Endothelial cell of umbilical vein (primary cell): ENCODE measurements at regions not wholly inside any gene's neighbourhood (a gene's known extent, or its start where the extent isn't known, plus 50 kb on each side); places are given as distances from the start of the nearest gene placed in this dataset.
"Not testable (repeated sequence)": the region's sequence is repeated elsewhere in the genome, so short reads cannot be mapped to it uniquely, and the experiment has no call there.

Experiments
- BruUV-seq: library from RNA; stranded (reverse); fragments of 400-500 nt; replicated peaks from 2 replicates; lab custom pipeline; 2021; lab: Mats Ljungman, UMichigan
- CTCF ChIA-PET: fragments of 300-600, 350-600 bp; sonication (Branson Sonifier 250); formaldehyde crosslinking; loops from one replicate; lab custom pipeline; 2021; ENCODE audit warnings: antibody characterized with exemption, inconsistent platforms; lab: Charles Lee
- POLR2A ChIA-PET: fragments of 300-600, 350-600 bp; sonication (Branson Sonifier 250); formaldehyde crosslinking; loops from one replicate; lab custom pipeline; 2021; ENCODE audit warnings: antibody characterized with exemption, inconsistent platforms; lab: Charles Lee
- DNase-seq: peaks from one replicate; pipeline ENCODE4 v3.0.0-alpha.2; 2011; ENCODE audit warnings: low read depth, low spot score
- FAIRE-seq: peaks from 2 replicates; lab custom pipeline; 2011; peaks lifted over from hg19 to GRCh38; lab: Jason Lieb, UNC
- H2AFZ ChIP-seq: 2 replicates; pipeline ENCODE4 v1.6.0; 2012; ENCODE audit warnings: low read depth, low read length, control low read depth, inconsistent platforms
- H3K27ac ChIP-seq: 2 replicates; pipeline ENCODE4 v1.5.1; 2011; ENCODE audit warnings: low read depth, mild to moderate bottlenecking, control low read depth, low read length, moderate library complexity; ENCODE audit not compliant: insufficient read depth
- H3K27me3 ChIP-seq, 2 experiments: 2 replicates each; pipeline versions ENCODE4 v1.6.0 to v1.6.1; 2011; ENCODE audit warnings: low read length in 2 of 2, mixed read lengths in 1 of 2; ENCODE audit not compliant: control insufficient read depth in 2 of 2, insufficient read depth in 2 of 2
- H3K36me3 ChIP-seq, 2 experiments: 2 replicates in 1 of 2; 3 replicates in 1 of 2; pipeline ENCODE4 v1.5.1; 2011; ENCODE audit warnings: low read length in 2 of 2, mild to moderate bottlenecking in 1 of 2, moderate library complexity in 1 of 2; ENCODE audit not compliant: control insufficient read depth in 2 of 2, insufficient read depth in 2 of 2; ENCODE audit errors: extremely low read depth in 1 of 2
- H3K4me1 ChIP-seq: 3 replicates; pipeline ENCODE4 v1.5.1; 2011; ENCODE audit warnings: mild to moderate bottlenecking, low read length; ENCODE audit not compliant: control insufficient read depth, insufficient read depth; ENCODE audit errors: extremely low read depth
- H3K4me2 ChIP-seq: 2 replicates; pipeline ENCODE4 v1.6.1; 2011; ENCODE audit warnings: low read length, control low read depth, mixed read lengths; ENCODE audit not compliant: insufficient read depth
- H3K4me3 ChIP-seq, 3 experiments: fragments of 200-600 bp in 1 of 3; sonication (generic), shearing (Covaris generic) in 1 of 3; replicated peaks in 1 of 3; 2 replicates each; pipeline ENCODE4 v1.5.1; 2011 to 2016; ENCODE audit warnings: control low read depth in 3 of 3, low read length in 3 of 3, mild to moderate bottlenecking in 2 of 3, inconsistent platforms in 1 of 3, low read depth in 1 of 3, moderate library complexity in 1 of 3; ENCODE audit not compliant: insufficient read depth in 1 of 3
- H3K79me2 ChIP-seq: 2 replicates; pipeline ENCODE4 v1.6.0; 2012; ENCODE audit warnings: low read length, inconsistent platforms; ENCODE audit not compliant: control insufficient read depth, insufficient read depth
- H3K9ac ChIP-seq: replicated peaks from 2 replicates; pipeline ENCODE3; 2011; ENCODE audit warnings: low read length, control low read depth; ENCODE audit not compliant: insufficient read depth; ENCODE audit errors: extremely low read depth
- H3K9me1 ChIP-seq: replicated peaks from 3 replicates; pipeline ENCODE4 v1.6.0; 2011; ENCODE audit warnings: mild to moderate bottlenecking, low read length; ENCODE audit not compliant: control insufficient read depth, insufficient read depth; ENCODE audit errors: extremely low read depth
- H3K9me3 ChIP-seq: replicated peaks from 2 replicates; pipeline ENCODE4 v1.5.1; 2012; ENCODE audit warnings: low read length, inconsistent platforms; ENCODE audit not compliant: control insufficient read depth, insufficient read depth
- H4K20me1 ChIP-seq: replicated peaks from 2 replicates; pipeline ENCODE3; 2011; ENCODE audit warnings: mild to moderate bottlenecking, low read length; ENCODE audit not compliant: control insufficient read depth, insufficient read depth; ENCODE audit errors: extremely low read depth
- dilution Hi-C: fragments of 300-500 bp; cut with MboI; formaldehyde crosslinking; loops from one replicate; pipeline ENCODE4 v1.15.0; 2019; ENCODE audit warnings: low sequenced_read_pairs; ENCODE audit not compliant: extremely low pct_ligation_motif_present
- intact Hi-C: fragments of 100-400 bp; cut with micrococcal nuclease; formaldehyde crosslinking; loops from one replicate; pipeline ENCODE4 v1.10.0; 2022

- FAIRE-seq, BruUV-seq, H3K4me1 ChIP-seq, H3K27me3 ChIP-seq, H3K4me2 ChIP-seq, H3K4me3 ChIP-seq, H3K9ac ChIP-seq, DNase-seq, intact Hi-C loops, H3K79me2 ChIP-seq, H2AFZ ChIP-seq, H3K9me3 ChIP-seq, H3K36me3 ChIP-seq, H3K27ac ChIP-seq, POLR2A ChIA-PET, dilution Hi-C loops, H4K20me1 ChIP-seq, CTCF ChIA-PET, H3K9me1 ChIP-seq: not testable (repeated sequence)
Measured at GRCh38 chrY:18393633-18394032, 152.9 kb upstream of the HSFY1 start.

- H3K27ac ChIP-seq, H3K36me3 ChIP-seq, H3K4me1 ChIP-seq, H3K9ac ChIP-seq, POLR2A ChIA-PET, H2AFZ ChIP-seq, H3K9me1 ChIP-seq, H3K27me3 ChIP-seq, FAIRE-seq, intact Hi-C loops, DNase-seq, H4K20me1 ChIP-seq, H3K4me2 ChIP-seq, CTCF ChIA-PET, H3K79me2 ChIP-seq, BruUV-seq, dilution Hi-C loops, H3K4me3 ChIP-seq, H3K9me3 ChIP-seq: not testable (repeated sequence)
Measured at GRCh38 chrY:18420846-18421245, 125.7 kb upstream of the HSFY1 start.

GRCh38 chrY:18421457-18421856 is 125.1 kb upstream of the HSFY1 start:
- BruUV-seq, H2AFZ ChIP-seq, H3K9me1 ChIP-seq, intact Hi-C loops, H3K4me1 ChIP-seq, H3K9me3 ChIP-seq, H3K4me3 ChIP-seq, H3K36me3 ChIP-seq, H3K4me2 ChIP-seq, H3K9ac ChIP-seq, H4K20me1 ChIP-seq, H3K27me3 ChIP-seq, POLR2A ChIA-PET, DNase-seq, FAIRE-seq, H3K79me2 ChIP-seq, dilution Hi-C loops, H3K27ac ChIP-seq, CTCF ChIA-PET: not testable (repeated sequence)

DNA sequence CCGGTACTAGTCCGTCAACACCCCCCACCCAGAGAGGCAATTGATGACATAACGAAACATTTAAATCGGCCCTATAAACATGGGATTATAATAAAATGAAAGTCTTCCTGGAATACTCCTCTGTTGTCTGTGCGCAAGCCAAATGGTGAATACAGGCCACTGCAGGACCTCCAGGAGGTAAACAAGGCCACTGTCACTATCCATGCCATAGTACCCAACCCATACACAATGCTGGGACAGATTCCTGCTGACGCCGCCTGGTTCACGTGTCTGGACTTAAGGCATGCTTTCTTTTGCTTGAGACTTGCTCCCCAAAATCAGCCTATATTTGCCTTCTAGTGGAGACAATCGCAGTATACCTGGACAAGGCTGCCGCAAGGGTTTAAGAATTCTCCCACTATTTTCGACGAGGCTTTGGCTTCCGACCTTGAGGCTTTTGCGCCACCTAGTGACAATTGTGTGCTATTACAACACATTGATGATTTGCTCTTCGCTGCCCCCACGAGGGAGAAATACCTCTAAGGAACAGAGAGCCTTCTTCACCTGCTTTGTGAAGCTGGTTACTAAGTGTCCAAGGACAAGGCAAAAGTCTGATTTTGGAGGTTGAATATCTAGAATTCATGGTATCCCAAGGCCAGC is 122.4 kb upstream of the HSFY1 start:
- dilution Hi-C loops, H3K9me3 ChIP-seq, DNase-seq, BruUV-seq, CTCF ChIA-PET, POLR2A ChIA-PET, H3K27ac ChIP-seq, H3K27me3 ChIP-seq, H3K79me2 ChIP-seq, H3K9me1 ChIP-seq, H3K4me2 ChIP-seq, H2AFZ ChIP-seq, H4K20me1 ChIP-seq, H3K9ac ChIP-seq, intact Hi-C loops, H3K36me3 ChIP-seq, H3K4me1 ChIP-seq, H3K4me3 ChIP-seq: not testable (repeated sequence)
- peak; percentile 100 for FAIRE-seq
